DMS 273 (cell line): ENCODE measurements at regions not wholly inside any gene's neighbourhood (a gene's known extent, or its start where the extent isn't known, plus 50 kb on each side); places are given as distances from the start of the nearest gene placed in this dataset.
A peak's percentile ranks its signal among the peaks of the same experiment; 100 is the strongest.

Source experiments
- DNase-seq: peaks from one replicate; lab custom pipeline; 2025; ENCODE audit not compliant: unreplicated experiment; lab: John Stamatoyannopoulos, UW

- DNase-seq, result no peak
These were observed 147.8 kb upstream of the KCNMB2 start for GRCh38 chr3:178388473-178388872.

GRCh38 chr3:178389258-178389657 lies 147.0 kb upstream of the KCNMB2 start:
- no peak for DNase-seq

GRCh38 chr3:178392511-178392926 lies 143.7 kb upstream of the KCNMB2 start:
- DNase-seq, result peak; percentile 51

GRCh38 chr3:178393146-178393545 lies 143.1 kb upstream of the KCNMB2 start:
- DNase-seq, result no peak

- DNase-seq, result no peak
These were observed 142.4 kb upstream of the KCNMB2 start for GRCh38 chr3:178393824-178394223.

- DNase-seq, result no peak
These were observed 139.9 kb upstream of the KCNMB2 start for GRCh38 chr3:178396318-178396717.

GRCh38 chr3:178397202-178397601 lies 139.0 kb upstream of the KCNMB2 start:
- peak; percentile 53 for DNase-seq

- DNase-seq, result peak; percentile 75
These were observed 138.4 kb upstream of the KCNMB2 start for GRCh38 chr3:178397836-178398235.

- no peak for DNase-seq
These were observed 131.3 kb upstream of the KCNMB2 start for GRCh38 chr3:178404961-178405360.

- peak; percentile 23 for DNase-seq
These were observed 130.7 kb upstream of the KCNMB2 start for GRCh38 chr3:178405531-178405930.

- no peak for DNase-seq
These were observed 130.0 kb upstream of the KCNMB2 start for GRCh38 chr3:178406206-178406605.

GRCh38 chr3:178415384-178415783 lies 120.9 kb upstream of the KCNMB2 start:
- no peak for DNase-seq

GRCh38 chr3:178417736-178418135 lies 118.5 kb upstream of the KCNMB2 start:
- DNase-seq, result no peak

- no peak for DNase-seq
These were observed 117.2 kb upstream of the KCNMB2 start for GRCh38 chr3:178419071-178419470.

GRCh38 chr3:178420033-178420432 lies 116.2 kb upstream of the KCNMB2 start:
- DNase-seq, result no peak

GRCh38 chr3:178421069-178421468 lies 115.2 kb upstream of the KCNMB2 start:
- no peak for DNase-seq

- no peak for DNase-seq
These were observed 113.8 kb upstream of the KCNMB2 start for GRCh38 chr3:178422406-178422805.

GRCh38 chr3:178428037-178428436 lies 108.2 kb upstream of the KCNMB2 start:
- no peak for DNase-seq

GRCh38 chr3:178434206-178434805 lies 101.9 kb upstream of the KCNMB2 start:
- DNase-seq, result peak; percentile 59

- no peak for DNase-seq
These were observed 100.7 kb upstream of the KCNMB2 start for GRCh38 chr3:178435575-178435974.

- DNase-seq, result peak; percentile 65
These were observed 99.5 kb upstream of the KCNMB2 start for GRCh38 chr3:178436773-178437172.

- DNase-seq, result no peak
These were observed 99.0 kb upstream of the KCNMB2 start for GRCh38 chr3:178437236-178437635.

- DNase-seq, result peak; percentile 15
These were observed 96.7 kb upstream of the KCNMB2 start for GRCh38 chr3:178439504-178439903.
